ENCODE measurements at regions not wholly inside any gene's neighbourhood (a gene's known extent, or its start where the extent isn't known, plus 50 kb on each side); places are given as distances from the start of the nearest gene placed in this dataset.
A peak's percentile ranks its signal among the peaks of the same experiment; 100 is the strongest.

DNA sequence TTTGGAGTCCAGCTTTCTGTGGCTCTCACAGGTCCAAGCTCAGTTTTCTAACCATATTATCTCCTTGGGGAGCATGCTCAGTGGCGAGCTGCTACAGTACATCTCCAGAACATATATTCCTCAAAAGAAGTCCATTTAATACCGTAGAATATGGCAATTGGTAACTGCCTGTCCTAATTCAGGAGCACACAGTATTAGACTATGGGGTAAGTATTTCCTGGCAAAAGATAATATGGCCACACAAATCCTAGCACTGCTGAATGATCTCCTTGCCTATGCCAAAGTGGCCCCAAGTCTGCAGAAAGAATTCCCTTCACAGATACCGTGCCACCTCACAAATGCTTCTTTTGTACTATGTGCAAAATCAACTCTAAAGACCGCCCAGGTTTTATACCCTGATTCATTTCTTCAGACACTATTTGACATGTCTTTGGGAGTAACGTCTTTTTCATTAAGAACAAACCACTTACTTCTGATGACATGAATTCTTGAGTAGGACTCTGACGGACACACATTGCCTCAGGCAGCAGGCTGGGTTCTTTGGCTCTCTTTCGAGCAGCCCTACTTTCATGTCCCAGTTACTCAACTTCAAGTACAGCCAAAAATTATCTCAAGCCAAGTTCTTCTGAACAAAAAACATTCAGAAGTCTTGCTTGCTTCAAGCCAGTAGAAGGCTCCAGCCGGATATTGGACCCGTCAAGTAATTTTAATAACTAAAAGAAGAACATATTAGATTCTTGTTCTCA, 368.3 kb upstream of the DCBLD2 start:
- no peak for DNase-seq
- Histone ChIP-seq H3K4me3 (ENCODE audit: insufficient read depth, low read depth, low read length) (no peak overlapping the region), H3K27me3 (ENCODE audit: control insufficient read depth, insufficient read depth, low read length) (no peaks in the 10 kb centered on the region)

DNA sequence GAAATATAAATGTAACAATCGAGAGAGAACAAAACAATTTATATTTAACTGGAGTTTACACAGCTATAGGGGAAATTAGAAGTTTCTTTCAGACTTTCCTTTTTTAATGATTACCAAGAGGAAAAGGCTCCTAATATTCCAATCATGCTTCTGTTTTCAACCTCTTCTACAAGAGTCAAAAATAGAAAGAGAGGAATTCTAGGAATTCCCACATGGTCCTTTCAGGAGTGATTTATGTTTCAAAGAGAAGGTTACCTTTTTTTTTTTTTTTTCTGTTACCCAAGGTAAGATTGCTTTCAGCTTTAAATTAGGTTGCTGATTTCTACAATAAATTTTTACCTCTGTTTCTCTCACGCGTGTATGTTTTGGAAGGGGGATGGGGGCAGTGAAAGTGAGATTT, 355.3 kb upstream of the DCBLD2 start:
- no peak overlapping the region for H3K4me3 ChIP-seq (ENCODE audit: insufficient read depth, low read depth, low read length)
- no peaks in the 10 kb centered on the region for H3K36me3 ChIP-seq (replicated peaks; ENCODE audit: control insufficient read depth, insufficient read depth, low read length)
- H3K27me3 ChIP-seq (ENCODE audit: control insufficient read depth, insufficient read depth, low read length): no peaks in the 10 kb centered on the region
- no peak for DNase-seq

More for the DNA sequence above, 368.3 kb upstream of the DCBLD2 start:
- H3K36me3 ChIP-seq (replicated peaks; ENCODE audit: control insufficient read depth, insufficient read depth, low read length): no peaks in the 10 kb centered on the region

GRCh38 chr3:99253963-99254355, 352.5 kb upstream of the DCBLD2 start:
- H3K4me3 ChIP-seq (ENCODE audit: insufficient read depth, low read depth, low read length): no peak overlapping the region
- DNase-seq: no peak
- no peaks in the 10 kb centered on the region for H3K36me3 ChIP-seq (replicated peaks; ENCODE audit: control insufficient read depth, insufficient read depth, low read length)
- H3K27me3 ChIP-seq (ENCODE audit: control insufficient read depth, insufficient read depth, low read length): no peaks in the 10 kb centered on the region

- DNase-seq: no peak
- Histone ChIP-seq H3K27me3 (ENCODE audit: control insufficient read depth, insufficient read depth, low read length) (no peaks in the 10 kb centered on the region), H3K4me3 (ENCODE audit: insufficient read depth, low read depth, low read length) (no peak overlapping the region), H3K36me3 (replicated peaks; ENCODE audit: control insufficient read depth, insufficient read depth, low read length) (no peaks in the 10 kb centered on the region)
These were observed 349.4 kb upstream of the DCBLD2 start for GRCh38 chr3:99250821-99251355.

DNA sequence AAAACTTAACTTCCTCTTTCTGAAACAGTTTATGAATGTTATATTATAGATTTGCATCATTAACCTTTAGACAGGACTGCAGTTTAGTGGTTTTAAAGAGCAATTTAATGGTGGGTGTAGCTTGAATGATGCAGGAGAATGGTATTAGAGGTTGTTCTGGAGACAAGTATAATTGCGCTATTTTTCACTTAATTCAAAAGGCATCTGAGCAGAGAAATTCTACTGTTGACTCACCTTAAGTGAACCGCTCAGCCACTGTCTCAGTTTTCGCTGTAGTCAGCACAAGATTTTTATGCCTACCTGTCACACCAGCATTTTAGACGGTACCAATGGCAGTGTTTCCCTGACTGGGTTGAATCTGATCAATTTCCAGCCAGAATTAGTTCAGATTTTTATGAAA, 348.8 kb upstream of the DCBLD2 start:
- no peak for DNase-seq
- Histone ChIP-seq H3K36me3 (replicated peaks; ENCODE audit: control insufficient read depth, insufficient read depth, low read length) (no peaks in the 10 kb centered on the region), H3K4me3 (ENCODE audit: insufficient read depth, low read depth, low read length) (no peak overlapping the region), H3K27me3 (ENCODE audit: control insufficient read depth, insufficient read depth, low read length) (no peaks in the 10 kb centered on the region)

DNA sequence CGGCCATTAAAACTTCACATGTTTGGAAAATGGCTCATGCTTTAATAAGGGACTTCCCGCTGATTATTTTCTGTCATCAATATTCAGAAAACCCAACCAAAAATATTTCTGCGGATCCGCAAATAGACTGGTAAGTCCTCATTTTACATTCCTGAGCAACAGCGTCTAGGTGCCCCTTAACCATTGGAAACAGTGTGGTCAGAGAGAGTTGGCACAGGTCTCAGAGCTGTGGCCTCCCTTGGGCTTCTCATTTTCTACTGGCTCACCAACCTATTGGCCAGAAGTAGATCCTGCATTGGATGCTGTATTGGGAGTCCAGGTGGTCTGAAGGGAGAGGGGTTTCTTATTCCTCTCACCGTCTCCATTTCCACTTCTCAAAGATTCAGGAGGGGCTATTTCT, 348.1 kb upstream of the DCBLD2 start:
- no peak for DNase-seq

DNA sequence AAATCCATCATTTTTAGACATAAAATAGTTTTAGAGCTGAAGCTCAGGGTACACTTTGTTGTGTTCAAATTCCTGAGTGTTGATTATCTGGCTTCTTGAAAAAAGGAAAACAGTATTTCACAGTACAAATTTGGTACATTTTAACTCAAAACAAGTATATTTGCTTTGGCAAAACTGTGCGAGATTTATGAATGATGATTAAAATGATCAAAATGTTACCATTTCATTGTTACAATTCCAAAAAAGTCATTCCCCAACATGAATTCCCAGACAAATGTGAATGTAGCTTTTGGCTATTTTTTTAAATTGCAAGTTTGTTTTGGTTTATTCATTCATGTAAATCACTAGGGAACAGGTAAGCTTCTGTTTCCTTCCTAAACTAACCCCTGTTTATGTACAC, 347.4 kb upstream of the DCBLD2 start:
- DNase-seq: no peak
- Histone ChIP-seq H3K36me3 (replicated peaks; ENCODE audit: control insufficient read depth, insufficient read depth, low read length) (no peaks in the 10 kb centered on the region), H3K4me3 (ENCODE audit: insufficient read depth, low read depth, low read length) (no peak overlapping the region), H3K27me3 (ENCODE audit: control insufficient read depth, insufficient read depth, low read length) (no peaks in the 10 kb centered on the region)

More for the DNA sequence above, 348.1 kb upstream of the DCBLD2 start:
- Histone ChIP-seq H3K36me3 (replicated peaks; ENCODE audit: control insufficient read depth, insufficient read depth, low read length) (no peaks in the 10 kb centered on the region), H3K4me3 (ENCODE audit: insufficient read depth, low read depth, low read length) (no peak overlapping the region), H3K27me3 (ENCODE audit: control insufficient read depth, insufficient read depth, low read length) (no peaks in the 10 kb centered on the region)

- H3K27me3 ChIP-seq (ENCODE audit: control insufficient read depth, insufficient read depth, low read length): no peaks in the 10 kb centered on the region
These were observed 346.6 kb upstream of the DCBLD2 start for GRCh38 chr3:99248130-99248529.

GRCh38 chr3:99246010-99246654, 344.6 kb upstream of the DCBLD2 start:
- no peaks in the 10 kb centered on the region for H3K27me3 ChIP-seq (ENCODE audit: control insufficient read depth, insufficient read depth, low read length)
- no peaks in the 10 kb centered on the region for H3K36me3 ChIP-seq (replicated peaks; ENCODE audit: control insufficient read depth, insufficient read depth, low read length)
- no peak for DNase-seq
- no peak overlapping the region for H3K4me3 ChIP-seq (ENCODE audit: insufficient read depth, low read depth, low read length)

More at GRCh38 chr3:99248130-99248529, 346.6 kb upstream of the DCBLD2 start:
- no peak overlapping the region for H3K4me3 ChIP-seq (ENCODE audit: insufficient read depth, low read depth, low read length)
- no peaks in the 10 kb centered on the region for H3K36me3 ChIP-seq (replicated peaks; ENCODE audit: control insufficient read depth, insufficient read depth, low read length)
- no peak for DNase-seq

DNA sequence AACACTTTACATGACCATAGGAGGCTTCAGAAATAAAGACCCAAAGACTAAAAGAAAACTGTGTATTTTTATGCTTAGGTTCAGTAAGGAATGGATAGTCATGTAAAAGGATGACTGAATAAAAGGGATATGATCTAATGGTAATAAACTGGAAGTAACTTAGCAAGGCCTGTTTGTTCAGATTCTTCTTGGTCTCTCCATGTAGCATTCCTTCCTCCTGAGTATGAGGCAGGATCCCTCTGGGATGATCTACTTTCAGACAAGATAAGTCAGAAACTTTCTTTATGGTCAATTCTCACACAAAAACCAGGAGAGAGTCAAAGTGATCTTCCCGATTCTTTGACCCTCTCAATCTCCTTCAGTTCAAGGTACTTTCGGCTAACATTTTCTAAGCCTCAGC, 340.8 kb upstream of the DCBLD2 start:
- no peaks in the 10 kb centered on the region for H3K36me3 ChIP-seq (replicated peaks; ENCODE audit: control insufficient read depth, insufficient read depth, low read length)
- H3K27me3 ChIP-seq (ENCODE audit: control insufficient read depth, insufficient read depth, low read length): no peaks in the 10 kb centered on the region
- no peak overlapping the region for H3K4me3 ChIP-seq (ENCODE audit: insufficient read depth, low read depth, low read length)
- no peak for DNase-seq

DNA sequence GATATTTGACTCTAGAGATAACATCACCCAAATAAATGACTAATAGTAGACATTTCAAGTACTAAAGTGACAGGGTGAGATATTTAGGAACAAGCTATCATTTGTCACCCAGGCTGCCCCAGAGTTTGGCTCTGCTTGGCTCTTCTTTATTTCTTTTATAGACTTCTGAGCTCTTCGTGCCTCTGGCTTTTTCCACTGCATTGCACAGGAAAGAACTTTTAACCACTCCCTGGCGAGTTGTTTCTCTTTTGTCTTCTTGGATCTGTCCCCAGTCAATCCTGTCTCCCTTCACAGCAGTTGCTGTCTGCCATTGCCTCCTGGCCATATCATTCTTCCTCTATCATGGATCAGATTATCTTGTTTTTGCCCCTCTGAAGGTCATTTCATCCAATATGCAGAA, 339.2 kb upstream of the DCBLD2 start:
- Histone ChIP-seq H3K36me3 (replicated peaks; ENCODE audit: control insufficient read depth, insufficient read depth, low read length) (no peaks in the 10 kb centered on the region), H3K27me3 (ENCODE audit: control insufficient read depth, insufficient read depth, low read length) (no peaks in the 10 kb centered on the region), H3K4me3 (ENCODE audit: insufficient read depth, low read depth, low read length) (no peak overlapping the region)
- no peak for DNase-seq

DNA sequence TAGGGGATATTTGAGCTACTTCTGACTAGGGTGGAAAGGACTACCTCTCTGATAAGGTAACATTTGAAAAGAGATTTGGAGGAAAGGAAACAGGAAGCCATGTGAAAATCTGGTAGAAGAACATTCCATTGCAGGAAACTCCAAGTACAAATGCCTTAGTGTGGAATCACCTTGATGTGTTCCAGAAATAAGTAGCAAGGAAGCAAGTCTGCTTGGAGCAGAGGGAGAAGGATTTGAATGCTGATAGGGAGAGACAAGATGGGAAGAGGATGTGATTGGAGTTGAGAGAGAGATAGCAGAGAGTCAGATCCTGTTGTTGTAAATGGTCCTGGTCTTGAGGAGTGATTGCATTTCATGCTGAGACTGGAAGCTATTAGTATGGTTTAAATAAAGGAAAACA, 335.1 kb upstream of the DCBLD2 start:
- Histone ChIP-seq H3K36me3 (replicated peaks; ENCODE audit: control insufficient read depth, insufficient read depth, low read length) (no peaks in the 10 kb centered on the region), H3K4me3 (ENCODE audit: insufficient read depth, low read depth, low read length) (no peak overlapping the region), H3K27me3 (ENCODE audit: control insufficient read depth, insufficient read depth, low read length) (no peaks in the 10 kb centered on the region)
- DNase-seq: no peak

GRCh38 chr3:99232696-99233095, 331.2 kb upstream of the DCBLD2 start:
- Histone ChIP-seq H3K4me3 (ENCODE audit: insufficient read depth, low read depth, low read length) (no peak overlapping the region), H3K27me3 (ENCODE audit: control insufficient read depth, insufficient read depth, low read length) (no peaks in the 10 kb centered on the region), H3K36me3 (replicated peaks; ENCODE audit: control insufficient read depth, insufficient read depth, low read length) (no peaks in the 10 kb centered on the region)
- no peak for DNase-seq

GRCh38 chr3:99218468-99218867, 317.0 kb upstream of the DCBLD2 start:
- H3K27me3 ChIP-seq (ENCODE audit: control insufficient read depth, insufficient read depth, low read length): no peaks in the 10 kb centered on the region
- DNase-seq: peak; percentile 1
- H3K36me3 ChIP-seq (replicated peaks; ENCODE audit: control insufficient read depth, insufficient read depth, low read length): no peaks in the 10 kb centered on the region
- no peak overlapping the region for H3K4me3 ChIP-seq (ENCODE audit: insufficient read depth, low read depth, low read length)

DNA sequence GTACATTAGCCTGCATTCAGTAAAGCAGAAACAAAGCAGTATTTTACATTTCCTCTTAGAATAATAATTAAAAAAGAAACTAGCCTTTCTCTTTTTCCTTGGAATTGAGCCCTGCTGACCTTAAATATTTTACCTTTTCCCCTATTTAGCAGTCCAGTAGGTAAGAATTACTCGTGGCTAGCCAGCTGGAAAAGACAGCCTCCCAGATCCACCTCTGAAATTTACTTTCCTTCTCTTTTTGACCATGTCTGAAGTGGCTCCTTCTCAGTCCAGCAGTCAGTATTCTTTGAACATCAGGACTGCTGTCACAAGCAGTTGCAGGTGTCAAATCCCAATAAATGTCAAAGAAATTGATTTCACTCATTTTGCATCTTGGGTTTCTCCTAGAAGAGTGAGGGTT, 311.5 kb upstream of the DCBLD2 start:
- no peak for DNase-seq
- Histone ChIP-seq H3K36me3 (replicated peaks; ENCODE audit: control insufficient read depth, insufficient read depth, low read length) (no peaks in the 10 kb centered on the region), H3K27me3 (ENCODE audit: control insufficient read depth, insufficient read depth, low read length) (no peaks in the 10 kb centered on the region), H3K4me3 (ENCODE audit: insufficient read depth, low read depth, low read length) (no peak overlapping the region)
